ENCODE measurements at regions not wholly inside any gene's neighbourhood (a gene's known extent, or its start where the extent isn't known, plus 50 kb on each side); places are given as distances from the start of the nearest gene placed in this dataset.

DNA sequence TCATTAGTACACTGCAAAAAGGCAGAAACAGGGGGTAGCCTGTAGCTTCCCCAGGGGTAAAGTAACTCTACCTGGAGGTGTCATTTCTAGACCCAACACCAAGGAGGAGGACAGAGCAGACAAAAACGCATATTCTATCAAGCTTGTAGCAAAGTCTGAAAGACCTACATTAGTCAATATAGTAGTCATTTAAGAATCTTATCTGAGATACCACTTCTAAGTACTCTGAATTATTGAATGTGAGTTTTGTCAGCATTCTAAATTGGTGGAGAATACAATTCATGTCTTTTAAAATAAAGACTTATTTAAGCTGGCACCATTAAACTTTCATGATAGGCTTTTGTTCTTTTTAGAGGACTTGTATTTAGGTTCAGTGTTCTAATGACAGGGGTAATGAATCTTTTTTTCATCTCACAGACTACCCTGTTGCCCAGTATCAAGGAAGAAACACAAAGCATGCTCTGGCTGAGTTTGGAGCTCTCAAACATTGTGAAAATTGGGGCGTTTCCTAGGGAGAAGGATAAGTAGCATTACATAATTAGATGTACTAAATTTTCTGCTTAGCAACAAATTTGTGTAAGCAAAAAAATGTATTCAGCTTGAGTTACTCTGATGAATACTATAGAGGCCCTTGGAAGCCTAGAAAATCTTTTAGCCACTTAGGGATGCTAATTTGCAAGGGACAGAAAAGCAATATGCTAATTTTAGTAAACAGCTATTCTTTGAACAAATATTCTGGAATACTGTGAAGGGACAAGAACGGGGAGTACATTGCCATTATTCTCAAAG lies 255.4 kb upstream of the HSF2 start:
- Mint-ChIP-seq H3K4me3 (no peak overlapping the region), H3K4me1 (no peaks in the 10 kb centered on the region), H3K9me3 (no peaks in the 10 kb centered on the region), H3K27me3 (no peaks in the 10 kb centered on the region), H3K36me3 (no peaks in the 10 kb centered on the region), H3K27ac (no peak overlapping the region)

DNA sequence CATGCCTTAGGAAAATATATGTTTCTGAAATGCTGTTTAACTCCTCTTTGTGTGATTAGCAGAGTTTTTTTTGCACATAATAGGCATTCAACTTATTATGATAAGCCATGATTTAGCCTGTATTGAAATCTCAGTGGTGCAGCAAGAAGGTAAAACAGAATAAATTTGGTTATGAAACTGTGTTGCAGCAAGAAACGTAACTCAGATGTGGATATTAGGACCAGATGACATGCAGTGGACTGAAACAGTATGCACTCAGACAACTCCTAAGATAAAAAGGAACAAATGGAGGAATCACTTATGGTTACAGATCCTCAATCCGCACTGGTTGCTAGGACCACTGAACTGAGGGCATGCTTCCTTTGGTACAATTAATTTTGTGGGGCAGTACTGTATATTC lies 254.2 kb upstream of the HSF2 start:
- H3K27ac Mint-ChIP-seq: no peak overlapping the region
- no peaks in the 10 kb centered on the region for H3K9me3 Mint-ChIP-seq
- H3K4me3 Mint-ChIP-seq: no peak overlapping the region
- no peaks in the 10 kb centered on the region for H3K36me3 Mint-ChIP-seq
- H3K4me1 Mint-ChIP-seq: no peaks in the 10 kb centered on the region
- no peaks in the 10 kb centered on the region for H3K27me3 Mint-ChIP-seq

- H3K9me3 Mint-ChIP-seq: no peaks in the 10 kb centered on the region
- H3K4me1 Mint-ChIP-seq: no peaks in the 10 kb centered on the region
- H3K27ac Mint-ChIP-seq: no peak overlapping the region
- H3K36me3 Mint-ChIP-seq: no peaks in the 10 kb centered on the region
- H3K4me3 Mint-ChIP-seq: no peak overlapping the region
- H3K27me3 Mint-ChIP-seq: no peaks in the 10 kb centered on the region
Observed at GRCh38 chr6:122145741-122146240, 253.7 kb upstream of the HSF2 start.

DNA sequence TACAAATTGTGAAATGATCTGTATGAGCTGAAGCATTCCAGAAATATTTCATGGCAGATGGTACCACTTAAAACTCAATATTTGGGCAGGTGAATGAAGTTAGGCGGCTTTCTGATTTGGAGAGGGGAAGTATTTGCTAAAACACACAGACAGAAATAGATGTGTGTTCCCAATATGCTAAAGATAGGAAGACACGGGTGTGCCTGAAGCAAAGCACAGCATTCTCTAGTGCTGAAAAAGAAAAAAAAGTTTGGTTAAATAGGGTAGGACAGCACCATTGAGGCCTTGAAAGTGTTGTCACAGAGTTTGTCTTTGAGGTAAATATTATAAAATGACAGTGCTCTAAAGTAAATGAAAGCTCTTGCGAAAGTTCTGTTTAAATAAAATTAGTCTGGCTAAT lies 252.2 kb upstream of the HSF2 start:
- H3K27ac Mint-ChIP-seq: no peak overlapping the region
- no peak overlapping the region for H3K4me3 Mint-ChIP-seq
- no peaks in the 10 kb centered on the region for H3K36me3 Mint-ChIP-seq
- no peaks in the 10 kb centered on the region for H3K9me3 Mint-ChIP-seq
- H3K4me1 Mint-ChIP-seq: no peaks in the 10 kb centered on the region
- peaks cover under 1% of the 10 kb centered on the region for H3K27me3 Mint-ChIP-seq

DNA sequence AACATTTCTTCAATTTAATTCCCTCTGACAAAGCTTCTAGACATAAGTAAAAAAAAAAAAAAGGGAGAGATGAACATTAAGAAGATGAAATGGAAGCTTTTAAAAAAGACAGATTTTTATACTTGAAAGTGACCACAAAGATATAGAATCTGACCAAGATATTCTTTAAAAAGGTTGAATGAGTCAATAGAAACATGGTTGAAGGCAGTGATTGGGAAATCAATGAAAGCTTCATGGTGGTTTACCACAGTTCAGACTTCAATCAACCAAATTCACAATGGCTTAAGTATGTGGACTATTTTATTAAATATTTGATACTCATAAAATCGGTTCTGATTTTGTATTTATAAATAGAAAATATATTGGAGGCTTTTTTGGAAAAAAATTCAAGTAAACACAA lies 248.4 kb upstream of the HSF2 start:
- Mint-ChIP-seq H3K4me1 (no peaks in the 10 kb centered on the region), H3K36me3 (no peaks in the 10 kb centered on the region), H3K4me3 (no peak overlapping the region), H3K27ac (no peak overlapping the region), H3K9me3 (no peaks in the 10 kb centered on the region), H3K27me3 (peaks cover 3% of the 10 kb centered on the region)

DNA sequence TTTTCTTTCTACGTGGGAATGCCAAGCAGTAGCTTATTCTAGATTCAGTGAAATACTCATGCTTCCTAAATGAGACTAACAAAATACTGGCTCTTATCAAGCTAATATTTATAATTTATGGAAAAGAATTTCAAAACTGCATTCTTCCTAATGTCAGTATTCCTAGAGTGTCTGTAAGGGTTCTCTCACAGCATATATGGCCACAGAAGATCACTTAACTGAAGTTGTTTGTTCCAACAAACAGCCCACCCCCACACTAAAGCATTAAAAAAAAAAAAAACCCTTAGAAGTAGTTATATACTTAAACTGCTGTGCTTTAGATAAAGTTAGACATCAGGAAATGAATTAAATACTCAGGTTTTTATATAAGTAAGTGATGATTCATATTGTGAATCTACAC lies 247.7 kb upstream of the HSF2 start:
- H3K36me3 Mint-ChIP-seq: no peaks in the 10 kb centered on the region
- no peaks in the 10 kb centered on the region for H3K4me1 Mint-ChIP-seq
- no peak overlapping the region for H3K27ac Mint-ChIP-seq
- peaks cover 3% of the 10 kb centered on the region for H3K27me3 Mint-ChIP-seq
- H3K4me3 Mint-ChIP-seq: no peak overlapping the region
- no peaks in the 10 kb centered on the region for H3K9me3 Mint-ChIP-seq

DNA sequence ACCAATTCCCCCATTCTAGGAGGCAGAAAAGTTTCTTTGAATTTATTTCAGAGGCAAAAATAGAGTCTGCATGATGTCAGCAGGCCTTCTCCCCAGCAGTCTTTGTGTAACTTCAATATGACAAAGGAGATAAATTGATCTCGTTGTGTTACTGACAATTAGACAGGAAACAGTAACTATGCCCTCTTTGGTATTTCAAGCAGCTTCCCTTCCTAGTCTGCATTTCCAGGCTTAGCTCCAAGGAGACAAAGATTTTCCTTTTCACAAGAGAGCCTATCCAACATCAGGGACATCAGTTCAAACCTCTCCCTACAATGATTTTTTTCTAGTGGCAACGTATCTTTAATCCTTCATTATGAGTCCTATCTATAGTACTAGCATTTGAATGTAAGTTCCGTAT lies 245.9 kb upstream of the HSF2 start:
- H3K9me3 Mint-ChIP-seq: no peaks in the 10 kb centered on the region
- H3K27me3 Mint-ChIP-seq: peaks cover 3% of the 10 kb centered on the region
- H3K36me3 Mint-ChIP-seq: no peaks in the 10 kb centered on the region
- H3K27ac Mint-ChIP-seq: no peak overlapping the region
- H3K4me1 Mint-ChIP-seq: no peaks in the 10 kb centered on the region
- no peak overlapping the region for H3K4me3 Mint-ChIP-seq

DNA sequence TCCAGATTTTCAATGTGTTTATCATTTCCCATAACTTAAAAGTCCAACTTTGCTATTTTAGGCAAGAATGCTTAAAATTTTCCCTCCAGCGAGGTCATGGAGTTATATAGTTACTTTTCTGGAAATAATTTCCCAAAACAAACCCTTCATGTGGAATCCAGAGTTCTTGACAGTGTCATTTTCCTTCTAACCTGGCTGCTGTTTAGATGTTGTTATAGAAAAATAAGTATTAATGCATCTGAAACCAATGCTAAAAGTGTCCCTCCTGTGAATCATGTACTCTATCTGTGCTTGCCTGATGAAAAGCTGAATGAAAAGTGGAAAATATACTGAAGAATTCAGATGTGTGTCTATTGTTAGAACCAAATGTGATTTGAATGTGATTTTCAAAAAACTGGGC lies 245.3 kb upstream of the HSF2 start:
- Mint-ChIP-seq H3K27ac (no peak overlapping the region), H3K4me3 (no peak overlapping the region), H3K27me3 (peaks cover 3% of the 10 kb centered on the region), H3K36me3 (no peaks in the 10 kb centered on the region), H3K4me1 (no peaks in the 10 kb centered on the region), H3K9me3 (no peaks in the 10 kb centered on the region)

GRCh38 chr6:122154912-122155575 lies 244.4 kb upstream of the HSF2 start:
- Mint-ChIP-seq H3K4me3 (no peak overlapping the region), H3K27me3 (peaks cover 3% of the 10 kb centered on the region), H3K36me3 (no peaks in the 10 kb centered on the region), H3K4me1 (no peaks in the 10 kb centered on the region), H3K9me3 (no peaks in the 10 kb centered on the region), H3K27ac (no peak overlapping the region)

DNA sequence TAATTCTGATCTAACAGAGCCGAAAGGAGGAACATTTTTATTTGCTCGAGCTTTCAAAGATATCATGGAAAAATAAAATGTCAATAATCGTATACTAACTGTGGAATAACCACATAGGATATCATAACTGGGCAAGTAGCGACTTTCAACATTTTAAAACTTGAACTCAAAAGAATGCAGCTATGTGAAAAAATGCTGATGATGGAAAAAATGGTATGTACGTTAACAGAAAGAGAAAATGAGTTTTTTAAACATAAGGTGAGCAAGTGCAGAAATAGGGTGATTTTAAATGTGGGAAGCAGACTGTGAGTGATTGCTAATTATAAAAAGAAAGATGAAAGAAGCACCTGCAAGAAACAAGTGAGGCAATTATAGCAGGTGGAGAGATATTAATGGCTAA lies 238.3 kb upstream of the HSF2 start:
- Mint-ChIP-seq H3K27me3 (no peaks in the 10 kb centered on the region), H3K36me3 (no peaks in the 10 kb centered on the region), H3K9me3 (no peaks in the 10 kb centered on the region), H3K27ac (no peak overlapping the region), H3K4me3 (no peak overlapping the region), H3K4me1 (no peaks in the 10 kb centered on the region)

- no peaks in the 10 kb centered on the region for H3K27me3 Mint-ChIP-seq
- H3K4me1 Mint-ChIP-seq: no peaks in the 10 kb centered on the region
- no peak overlapping the region for H3K27ac Mint-ChIP-seq
- H3K9me3 Mint-ChIP-seq: no peaks in the 10 kb centered on the region
- H3K36me3 Mint-ChIP-seq: no peaks in the 10 kb centered on the region
- no peak overlapping the region for H3K4me3 Mint-ChIP-seq
Observed at GRCh38 chr6:122165014-122165413, 234.4 kb upstream of the HSF2 start.

- no peaks in the 10 kb centered on the region for H3K9me3 Mint-ChIP-seq
- no peak overlapping the region for H3K4me3 Mint-ChIP-seq
- no peaks in the 10 kb centered on the region for H3K36me3 Mint-ChIP-seq
- H3K27ac Mint-ChIP-seq: no peak overlapping the region
- no peaks in the 10 kb centered on the region for H3K27me3 Mint-ChIP-seq
- no peaks in the 10 kb centered on the region for H3K4me1 Mint-ChIP-seq
Observed at GRCh38 chr6:122170274-122170673, 229.2 kb upstream of the HSF2 start.

DNA sequence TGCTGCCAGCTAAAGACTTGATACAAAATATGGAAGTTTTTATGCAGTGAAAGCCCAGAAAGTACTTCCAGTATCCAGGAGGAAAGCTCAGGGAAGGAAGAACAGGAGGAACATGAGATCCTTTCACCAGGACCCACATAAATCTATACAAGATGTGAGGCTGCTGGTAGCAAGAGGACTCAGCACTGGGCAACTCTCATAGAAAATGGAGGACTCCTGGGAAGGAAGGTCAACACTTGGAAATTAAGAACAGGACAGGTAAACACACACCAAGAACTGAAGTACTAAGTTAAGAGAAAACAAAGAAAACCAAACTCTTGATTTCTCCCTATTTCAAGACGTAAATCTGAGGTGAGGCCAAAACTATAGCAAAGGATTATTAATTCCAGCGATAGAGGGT lies 220.5 kb upstream of the HSF2 start:
- no peaks in the 10 kb centered on the region for H3K4me1 Mint-ChIP-seq
- no peak overlapping the region for H3K27ac Mint-ChIP-seq
- no peaks in the 10 kb centered on the region for H3K27me3 Mint-ChIP-seq
- no peak overlapping the region for H3K4me3 Mint-ChIP-seq
- H3K9me3 Mint-ChIP-seq: no peaks in the 10 kb centered on the region
- H3K36me3 Mint-ChIP-seq: no peaks in the 10 kb centered on the region

- Mint-ChIP-seq H3K9me3 (no peaks in the 10 kb centered on the region), H3K27me3 (no peaks in the 10 kb centered on the region), H3K4me3 (no peak overlapping the region), H3K27ac (no peak overlapping the region), H3K4me1 (no peaks in the 10 kb centered on the region), H3K36me3 (no peaks in the 10 kb centered on the region)
Observed at GRCh38 chr6:122180132-122180531, 219.3 kb upstream of the HSF2 start.

DNA sequence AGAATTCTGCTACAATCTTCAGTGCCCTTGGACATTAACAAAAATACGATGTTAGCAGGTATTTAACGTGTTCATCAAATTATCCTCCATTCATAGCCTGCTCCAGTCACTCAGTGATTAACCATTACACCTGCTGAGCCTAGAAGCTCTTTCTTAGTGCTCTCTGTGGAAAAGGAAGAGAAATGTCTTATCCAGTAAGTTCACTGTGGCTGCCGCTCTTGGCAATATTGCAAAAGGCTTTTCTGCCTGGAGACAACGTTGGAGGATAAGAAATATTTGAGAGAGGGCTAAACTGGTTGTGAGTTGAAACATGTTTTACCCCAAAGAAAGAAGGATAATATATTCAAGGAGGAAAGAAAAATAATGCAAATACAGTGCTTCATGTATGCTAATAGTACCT lies 217.4 kb upstream of the HSF2 start:
- H3K27ac Mint-ChIP-seq: no peak overlapping the region
- no peaks in the 10 kb centered on the region for H3K27me3 Mint-ChIP-seq
- H3K4me1 Mint-ChIP-seq: no peaks in the 10 kb centered on the region
- no peak overlapping the region for H3K4me3 Mint-ChIP-seq
- H3K9me3 Mint-ChIP-seq: no peaks in the 10 kb centered on the region
- H3K36me3 Mint-ChIP-seq: no peaks in the 10 kb centered on the region

DNA sequence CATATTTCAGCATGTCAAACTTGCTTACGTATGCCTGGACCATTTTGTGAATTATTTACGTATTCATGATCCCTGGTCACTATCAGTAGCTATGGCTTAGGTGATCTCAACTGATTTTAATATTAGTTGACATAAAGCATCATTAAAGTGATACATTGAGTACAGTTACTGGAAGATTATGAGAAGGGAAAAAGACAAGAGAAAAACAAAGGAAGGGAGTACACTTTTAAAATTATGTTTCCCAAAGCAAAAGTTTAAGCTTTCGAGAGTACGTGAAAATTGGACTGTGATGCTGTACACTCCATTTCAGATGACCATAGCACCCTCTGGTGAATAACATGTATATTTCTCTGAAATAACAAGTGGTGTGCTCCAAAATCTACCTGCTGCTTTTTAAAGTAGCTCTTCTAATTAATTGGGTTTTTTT lies 215.0 kb upstream of the HSF2 start:
- Mint-ChIP-seq H3K4me1 (no peaks in the 10 kb centered on the region), H3K27ac (no peak overlapping the region), H3K4me3 (no peak overlapping the region), H3K27me3 (no peaks in the 10 kb centered on the region), H3K36me3 (no peaks in the 10 kb centered on the region), H3K9me3 (no peaks in the 10 kb centered on the region)

Measured in activated naive CD4-positive, alpha-beta T cell treated with anti-CD3 and anti-CD28 coated beads, Interleukin-2, amount 50 U/mL, for 24 hours (primary cell).